HG03457 (cell line): ENCODE measurements at regions not wholly inside any gene's neighbourhood (a gene's known extent, or its start where the extent isn't known, plus 50 kb on each side); places are given as distances from the start of the nearest gene placed in this dataset.
A peak's percentile ranks its signal among the peaks of the same experiment; 100 is the strongest.
"Not testable (repeated sequence)": the region's sequence is repeated elsewhere in the genome, so short reads cannot be mapped to it uniquely, and the experiment has no call there.

ENCODE experiments used
- ATAC-seq: cut with Tn5 transposase; IDR thresholded peaks from one replicate; pipeline ENCODE4 v1.9.1; 2021; ENCODE audit warnings: moderate number of reproducible peaks; ENCODE audit not compliant: unreplicated experiment

DNA sequence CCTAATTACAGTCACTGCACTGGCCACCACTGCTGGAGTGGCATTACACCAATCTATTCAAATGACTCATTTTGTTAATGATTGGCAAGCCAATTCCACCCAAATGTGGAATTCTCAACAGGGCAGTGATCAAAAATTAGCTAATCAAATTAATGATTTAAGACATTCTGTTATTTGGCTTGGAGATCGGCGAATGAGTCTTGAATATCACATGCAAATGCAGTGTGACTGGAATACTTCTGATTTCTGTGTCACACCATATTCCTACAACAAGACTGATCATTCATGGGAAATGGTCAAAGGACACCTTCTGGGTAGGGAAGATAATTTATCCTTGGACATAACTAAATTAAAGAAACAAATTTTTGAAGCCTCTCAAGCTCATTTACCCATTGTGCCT is 165.1 kb downstream of the IER5 start:
- ATAC-seq = not testable (repeated sequence)

DNA sequence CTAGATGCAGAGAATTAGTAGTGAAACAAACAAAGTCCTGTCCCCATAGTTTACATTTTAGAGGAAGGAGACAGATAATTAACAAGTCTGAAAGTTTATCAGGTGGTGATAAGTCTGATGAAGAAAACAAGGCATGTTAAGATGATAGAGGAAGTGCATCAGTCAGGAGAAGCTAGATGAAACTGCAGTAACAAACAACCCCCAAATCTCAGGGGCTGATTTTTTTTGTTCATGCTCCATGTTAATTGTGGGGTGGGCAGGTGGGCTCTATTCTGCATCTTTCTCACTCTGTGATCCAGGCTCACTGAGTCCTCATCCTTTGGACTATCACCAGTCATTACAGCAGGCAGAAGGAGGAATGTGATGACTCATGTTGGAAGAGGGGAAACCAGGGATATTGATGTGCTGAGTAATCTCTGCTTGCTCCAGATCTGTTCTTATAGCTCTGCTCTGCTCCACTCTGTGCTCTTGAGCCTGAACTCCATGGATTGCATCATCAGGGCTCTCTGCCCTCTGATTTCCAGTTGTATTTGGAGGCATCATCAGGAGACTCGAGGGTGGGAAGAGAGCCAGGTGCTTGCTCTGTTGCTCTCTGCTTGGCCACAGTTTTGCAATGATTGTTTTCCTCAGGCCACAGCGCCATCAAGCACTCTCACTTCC is 166.9 kb downstream of the IER5 start:
- no peak for ATAC-seq

GRCh38 chr1:181257117-181257516 is 168.6 kb downstream of the IER5 start:
- peak; percentile 96 for ATAC-seq

GRCh38 chr1:181259026-181259745 is 170.7 kb downstream of the IER5 start:
- no peak for ATAC-seq

- ATAC-seq = no peak
Observed at GRCh38 chr1:181260271-181260670, 171.8 kb downstream of the IER5 start.

DNA sequence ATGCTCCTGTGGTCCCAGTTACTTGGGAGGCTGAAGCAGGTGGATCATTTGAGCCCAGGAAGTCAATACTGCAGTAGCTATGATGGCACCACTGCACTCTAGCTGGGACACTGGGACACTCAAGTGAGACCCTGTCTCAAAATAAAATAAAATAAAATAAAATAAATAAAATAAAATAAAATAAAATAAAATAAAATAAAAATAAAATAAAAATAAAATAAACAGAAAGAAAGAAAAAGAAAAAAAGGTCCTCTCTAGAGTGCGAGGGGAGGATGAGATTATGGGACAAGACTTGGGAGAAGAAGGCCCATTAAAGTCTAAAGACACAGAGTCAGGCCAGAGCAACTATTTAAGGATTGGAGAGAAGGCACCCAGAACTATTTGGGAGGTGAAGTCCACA is 172.5 kb downstream of the IER5 start:
- ATAC-seq = no peak

DNA sequence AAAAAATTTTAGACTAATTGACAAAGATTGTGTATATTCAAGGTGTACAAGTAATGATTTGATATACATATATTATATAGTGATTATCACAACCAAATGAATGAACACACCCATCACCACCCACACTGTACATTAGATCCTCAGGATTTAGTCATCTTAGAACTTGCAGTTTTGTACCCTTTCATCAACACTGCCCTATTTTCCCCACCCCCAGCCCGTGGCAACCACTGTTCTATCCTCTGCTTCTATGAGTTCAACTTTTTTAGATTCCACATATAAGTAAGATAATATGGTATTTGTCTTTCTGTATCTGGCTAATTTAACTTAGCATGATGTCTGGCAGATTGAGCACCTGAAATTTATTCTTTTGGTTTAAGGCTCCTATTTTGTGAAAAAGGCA is 173.6 kb downstream of the IER5 start:
- ATAC-seq = no peak

DNA sequence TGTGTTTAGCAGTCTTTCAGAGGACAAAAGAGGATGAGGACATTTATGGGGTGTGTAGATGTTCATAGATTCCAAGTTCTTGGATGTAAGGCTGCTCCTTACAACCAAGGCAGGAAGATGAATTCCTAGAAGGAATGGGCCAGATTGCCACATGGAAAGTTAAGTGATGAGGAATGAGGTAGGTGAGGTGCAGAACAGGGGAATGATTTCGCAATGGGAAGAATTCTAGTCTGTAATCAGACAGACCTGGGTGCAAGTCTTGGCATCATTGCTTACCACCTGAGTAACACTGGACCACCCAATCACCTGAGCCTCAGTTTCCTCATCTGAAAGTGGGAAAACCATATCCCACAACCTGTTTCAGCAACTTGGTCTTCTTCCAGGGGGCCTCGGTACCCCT is 174.9 kb downstream of the IER5 start:
- ATAC-seq = no peak

DNA sequence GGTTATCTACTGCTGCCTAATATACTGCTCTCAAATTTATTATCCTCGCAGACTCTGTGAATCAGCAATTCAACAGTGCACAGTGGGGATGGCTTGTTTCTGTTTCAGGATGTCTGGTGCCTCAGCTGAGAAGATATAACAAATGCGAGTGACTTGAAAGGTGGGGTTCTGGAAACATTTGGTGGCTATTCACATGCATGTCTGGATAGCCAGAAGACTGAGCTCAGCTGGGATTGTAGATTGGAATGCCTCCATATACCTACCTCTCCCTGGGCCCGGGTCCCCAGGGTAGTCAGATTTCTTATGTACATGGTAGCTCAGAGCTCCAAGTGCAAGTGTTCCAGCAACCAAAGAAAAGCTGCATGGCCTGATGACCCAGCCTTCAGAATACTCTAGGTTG is 176.3 kb downstream of the IER5 start:
- no peak for ATAC-seq

GRCh38 chr1:181284978-181285377 is 196.5 kb downstream of the IER5 start:
- no peak for ATAC-seq

DNA sequence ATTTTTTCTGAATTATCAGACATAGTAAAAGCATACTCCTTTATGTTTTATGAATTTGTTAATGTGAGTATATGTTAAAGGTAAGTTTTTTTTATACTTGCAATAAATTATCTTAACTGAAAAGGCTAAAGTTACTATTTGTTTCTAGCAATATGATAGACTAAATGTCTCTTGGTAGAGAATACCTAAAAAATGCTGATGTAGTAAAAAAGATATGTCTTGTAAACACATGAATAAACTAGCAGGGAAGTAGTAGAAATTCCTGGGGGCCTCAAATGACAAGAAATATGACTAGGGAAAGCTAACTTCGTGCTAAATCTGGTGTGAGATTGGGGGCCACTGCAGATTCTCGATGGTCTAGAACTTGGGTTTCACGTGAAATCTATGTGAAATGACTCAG is 188.1 kb upstream of the CACNA1E start:
- no peak for ATAC-seq

GRCh38 chr1:181296180-181296579 is 187.1 kb upstream of the CACNA1E start:
- no peak for ATAC-seq

- no peak for ATAC-seq
Observed at GRCh38 chr1:181308098-181308497, 175.2 kb upstream of the CACNA1E start.

DNA sequence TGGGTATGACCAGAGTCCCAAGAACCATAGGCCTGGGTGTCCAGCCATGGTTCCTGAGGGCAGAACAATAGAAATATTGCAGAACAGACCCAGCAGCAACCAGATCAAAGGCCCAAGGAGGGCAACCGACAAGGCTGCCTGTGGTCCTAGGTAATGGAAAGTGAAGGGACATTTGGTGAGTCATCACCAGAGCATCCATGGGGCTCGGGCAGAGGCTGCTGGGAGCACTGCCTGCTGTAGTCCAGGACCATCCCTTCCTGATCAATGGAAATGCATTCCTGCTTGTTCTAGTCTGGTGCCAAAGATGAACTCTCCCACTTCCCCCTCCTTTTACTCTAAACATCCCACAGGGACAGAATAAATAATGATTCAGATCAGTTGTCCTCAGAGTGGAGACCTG is 172.8 kb upstream of the CACNA1E start:
- ATAC-seq = no peak

DNA sequence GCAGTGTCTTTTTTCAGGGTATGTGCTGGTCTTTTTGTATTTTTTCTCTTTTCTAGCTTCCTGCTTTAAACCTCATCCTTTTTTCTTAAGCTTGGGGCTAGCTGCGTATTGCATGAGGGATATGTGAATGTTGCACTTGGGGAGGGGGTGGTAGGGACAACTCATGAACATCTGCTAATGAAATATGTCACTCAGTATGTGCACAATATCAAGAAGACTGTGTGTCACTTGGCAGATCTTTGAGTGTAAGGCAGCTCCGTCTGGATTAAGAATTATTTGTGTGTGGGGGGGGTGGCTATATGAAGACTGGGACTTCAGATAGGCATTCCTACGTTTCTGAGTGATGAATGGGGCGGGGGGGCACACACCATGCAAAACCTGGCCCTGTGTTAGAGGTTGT is 170.4 kb upstream of the CACNA1E start:
- ATAC-seq = no peak

- no peak for ATAC-seq
Observed at GRCh38 chr1:181313466-181313865, 169.9 kb upstream of the CACNA1E start.

- no peak for ATAC-seq
Observed at GRCh38 chr1:181314010-181314409, 169.3 kb upstream of the CACNA1E start.

- ATAC-seq = no peak
Observed at GRCh38 chr1:181314959-181315358, 168.4 kb upstream of the CACNA1E start.

GRCh38 chr1:181317261-181317930 is 165.9 kb upstream of the CACNA1E start:
- ATAC-seq = no peak

GRCh38 chr1:181318022-181318857 is 165.1 kb upstream of the CACNA1E start:
- ATAC-seq = no peak

GRCh38 chr1:181318858-181319235 is 164.5 kb upstream of the CACNA1E start:
- no peak for ATAC-seq
